NT2/D1 (cell line): ENCODE measurements at regions not wholly inside any gene's neighbourhood (a gene's known extent, or its start where the extent isn't known, plus 50 kb on each side); places are given as distances from the start of the nearest gene placed in this dataset.

Source experiments
- SUZ12 ChIP-seq: IDR thresholded peaks from 2 replicates; pipeline ENCODE4 v1.6.1; 2011; ENCODE audit not compliant: insufficient read length, insufficient read depth; ENCODE audit errors: extremely low read depth
- YY1 ChIP-seq: IDR thresholded peaks from 2 replicates; pipeline ENCODE4 v1.6.1; 2011; ENCODE audit not compliant: insufficient read length, insufficient read depth

DNA sequence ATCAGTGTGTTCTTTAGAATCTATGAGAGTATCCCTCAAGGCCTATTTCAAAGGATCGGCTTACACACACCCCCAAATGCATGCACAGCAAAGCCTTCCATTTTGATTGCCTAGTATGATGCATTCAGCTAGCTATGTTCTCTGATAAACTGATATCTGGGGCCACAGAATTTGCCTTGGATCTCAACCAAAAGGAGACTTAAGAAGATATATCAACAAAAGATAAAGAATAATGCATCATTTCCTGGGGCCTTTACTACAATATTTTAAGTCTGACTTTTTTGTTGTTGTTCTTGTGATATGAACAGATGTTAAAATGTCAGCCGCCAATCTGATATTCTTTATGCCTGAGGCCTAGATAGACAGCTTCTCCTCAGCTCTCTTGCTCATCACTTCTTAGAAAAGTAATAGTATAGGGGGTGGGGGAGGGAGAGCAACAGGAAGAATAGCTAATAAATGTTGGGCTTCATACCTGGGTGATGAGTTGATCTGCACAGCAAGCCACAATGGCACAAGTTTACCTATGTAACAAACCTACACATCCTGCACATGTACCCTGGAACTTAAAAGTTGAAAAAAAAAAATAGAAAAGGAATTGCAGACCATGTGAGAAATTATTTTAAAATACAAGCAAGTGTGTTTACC, 792.9 kb upstream of the GHITM start:
- TF ChIP-seq YY1 (no peak), SUZ12 (no peak)
